GM18861 (cell line): ENCODE measurements at regions not wholly inside any gene's neighbourhood (a gene's known extent, or its start where the extent isn't known, plus 50 kb on each side); places are given as distances from the start of the nearest gene placed in this dataset.

Experiments used
- ATAC-seq: cut with Tn5 transposase; IDR thresholded peaks from one replicate; pipeline ENCODE4 v1.9.1; 2021; ENCODE audit not compliant: unreplicated experiment

- ATAC-seq: no peak
Measured at GRCh38 chr4:100084892-100085291, 105.4 kb downstream of the DDIT4L start.

- no peak for ATAC-seq
Measured at GRCh38 chr4:100083289-100083688, 107.0 kb downstream of the DDIT4L start.

- no peak for ATAC-seq
Measured at GRCh38 chr4:100082852-100083251, 107.4 kb downstream of the DDIT4L start.

- no peak for ATAC-seq
Measured at GRCh38 chr4:100081491-100081890, 108.8 kb downstream of the DDIT4L start.

- no peak for ATAC-seq
Measured at GRCh38 chr4:100079264-100079663, 111.0 kb downstream of the DDIT4L start.

GRCh38 chr4:100076753-100077152, 113.5 kb downstream of the DDIT4L start:
- no peak for ATAC-seq

- no peak for ATAC-seq
Measured at GRCh38 chr4:100075486-100076270, 114.6 kb downstream of the DDIT4L start.

GRCh38 chr4:100075056-100075455, 115.2 kb downstream of the DDIT4L start:
- ATAC-seq: no peak

- ATAC-seq: no peak
Measured at GRCh38 chr4:100071506-100071905, 118.8 kb downstream of the DDIT4L start.

GRCh38 chr4:100070868-100071267, 119.4 kb downstream of the DDIT4L start:
- no peak for ATAC-seq

GRCh38 chr4:100069207-100069606, 119.1 kb upstream of the H2AZ1 start:
- ATAC-seq: no peak

GRCh38 chr4:100067255-100067654, 117.2 kb upstream of the H2AZ1 start:
- no peak for ATAC-seq

- no peak for ATAC-seq
Measured at GRCh38 chr4:100063355-100063754, 113.3 kb upstream of the H2AZ1 start.

- no peak for ATAC-seq
Measured at GRCh38 chr4:100062921-100063320, 112.8 kb upstream of the H2AZ1 start.

- ATAC-seq: no peak
Measured at GRCh38 chr4:100061835-100062234, 111.8 kb upstream of the H2AZ1 start.

- ATAC-seq: peak; percentile 64
Measured at GRCh38 chr4:100060765-100061416, 110.8 kb upstream of the H2AZ1 start.

- ATAC-seq: no peak
Measured at GRCh38 chr4:100059467-100059866, 109.4 kb upstream of the H2AZ1 start.

- ATAC-seq: no peak
Measured at GRCh38 chr4:100056701-100057100, 106.6 kb upstream of the H2AZ1 start.

- ATAC-seq: no peak
Measured at GRCh38 chr4:100054071-100054470, 104.0 kb upstream of the H2AZ1 start.

- no peak for ATAC-seq
Measured at GRCh38 chr4:100049872-100050271, 99.8 kb upstream of the H2AZ1 start.

- ATAC-seq: no peak
Measured at GRCh38 chr4:100042711-100043110, 92.6 kb upstream of the H2AZ1 start.

- ATAC-seq: no peak
Measured at GRCh38 chr4:100042235-100042634, 92.2 kb upstream of the H2AZ1 start.

- no peak for ATAC-seq
Measured at GRCh38 chr4:100041646-100042045, 91.6 kb upstream of the H2AZ1 start.
